A673 (cell line): ENCODE measurements at regions not wholly inside any gene's neighbourhood (a gene's known extent, or its start where the extent isn't known, plus 50 kb on each side); places are given as distances from the start of the nearest gene placed in this dataset.

Experiments used
- EZH2 ChIP-seq: fragments of 200-600 bp; sonication (generic); IDR thresholded peaks from 2 replicates; pipeline ENCODE4 v1.6.1; 2017; ENCODE audit warnings: borderline replicate concordance, low read depth, mild to moderate bottlenecking, mixed read lengths, antibody characterized with exemption, low read length; ENCODE audit not compliant: poor library complexity, severe bottlenecking
- TF ChIP-seq, protein P1 (sequence below): fragments of 300-800, 200-600 bp; sonication (generic); conservative IDR thresholded peaks from 2 replicates; pipeline ENCODE4 v1.5.1; 2017; ENCODE audit warnings: low read depth, mild to moderate bottlenecking, antibody characterized with exemption, low read length, moderate library complexity, mixed read lengths

DNA sequence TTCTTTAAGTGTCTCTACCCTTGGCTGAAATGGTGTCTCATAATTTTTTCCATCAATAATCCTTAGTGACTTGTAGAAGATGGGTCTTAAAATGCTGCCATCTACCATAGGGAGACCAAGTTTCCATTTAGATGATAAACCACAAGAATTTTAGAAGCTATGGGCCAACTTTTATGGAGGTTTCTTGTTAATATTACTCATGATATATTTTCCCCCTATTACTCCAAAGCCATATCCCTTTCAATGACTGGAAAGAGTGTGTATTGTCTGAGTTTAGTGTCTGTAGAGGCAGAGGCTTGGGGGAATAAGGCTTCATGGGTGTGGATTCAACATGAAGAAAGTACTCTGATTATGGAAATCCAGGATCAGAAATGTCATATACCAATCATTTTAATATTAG, 507.3 kb upstream of the TNC start:
- TF ChIP-seq, protein P1, sequence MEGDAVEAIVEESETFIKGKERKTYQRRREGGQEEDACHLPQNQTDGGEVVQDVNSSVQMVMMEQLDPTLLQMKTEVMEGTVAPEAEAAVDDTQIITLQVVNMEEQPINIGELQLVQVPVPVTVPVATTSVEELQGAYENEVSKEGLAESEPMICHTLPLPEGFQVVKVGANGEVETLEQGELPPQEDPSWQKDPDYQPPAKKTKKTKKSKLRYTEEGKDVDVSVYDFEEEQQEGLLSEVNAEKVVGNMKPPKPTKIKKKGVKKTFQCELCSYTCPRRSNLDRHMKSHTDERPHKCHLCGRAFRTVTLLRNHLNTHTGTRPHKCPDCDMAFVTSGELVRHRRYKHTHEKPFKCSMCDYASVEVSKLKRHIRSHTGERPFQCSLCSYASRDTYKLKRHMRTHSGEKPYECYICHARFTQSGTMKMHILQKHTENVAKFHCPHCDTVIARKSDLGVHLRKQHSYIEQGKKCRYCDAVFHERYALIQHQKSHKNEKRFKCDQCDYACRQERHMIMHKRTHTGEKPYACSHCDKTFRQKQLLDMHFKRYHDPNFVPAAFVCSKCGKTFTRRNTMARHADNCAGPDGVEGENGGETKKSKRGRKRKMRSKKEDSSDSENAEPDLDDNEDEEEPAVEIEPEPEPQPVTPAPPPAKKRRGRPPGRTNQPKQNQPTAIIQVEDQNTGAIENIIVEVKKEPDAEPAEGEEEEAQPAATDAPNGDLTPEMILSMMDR, result no peak
- TF ChIP-seq EZH2, result no peak
